Endothelial cell of umbilical vein (primary cell): ENCODE measurements at regions not wholly inside any gene's neighbourhood (a gene's known extent, or its start where the extent isn't known, plus 50 kb on each side); places are given as distances from the start of the nearest gene placed in this dataset.

ENCODE experiments used
- EZH2 ChIP-seq: IDR thresholded peaks from 2 replicates; pipeline ENCODE4 v1.6.1; 2012; ENCODE audit warnings: borderline replicate concordance, low read depth, mild to moderate bottlenecking, moderate library complexity, low read length, inconsistent platforms; ENCODE audit not compliant: severe bottlenecking
- TF ChIP-seq, protein P1 (sequence below): IDR thresholded peaks from 2 replicates; pipeline ENCODE4 v1.6.1; 2011; ENCODE audit not compliant: insufficient read depth, insufficient read length
- TF ChIP-seq, protein P2 (sequence below), 2 donors: IDR thresholded peaks; 1 replicate in 1 of 2; 2 replicates in 1 of 2; pipeline ENCODE4 v1.5.1; 2011; ENCODE audit warnings: low read length in 2 of 2, mild to moderate bottlenecking in 2 of 2, moderate library complexity in 2 of 2, control low read depth in 1 of 2, inconsistent platforms in 1 of 2, low read depth in 1 of 2; ENCODE audit not compliant: insufficient read depth in 1 of 2; ENCODE audit errors: extremely low read depth in 1 of 2

DNA sequence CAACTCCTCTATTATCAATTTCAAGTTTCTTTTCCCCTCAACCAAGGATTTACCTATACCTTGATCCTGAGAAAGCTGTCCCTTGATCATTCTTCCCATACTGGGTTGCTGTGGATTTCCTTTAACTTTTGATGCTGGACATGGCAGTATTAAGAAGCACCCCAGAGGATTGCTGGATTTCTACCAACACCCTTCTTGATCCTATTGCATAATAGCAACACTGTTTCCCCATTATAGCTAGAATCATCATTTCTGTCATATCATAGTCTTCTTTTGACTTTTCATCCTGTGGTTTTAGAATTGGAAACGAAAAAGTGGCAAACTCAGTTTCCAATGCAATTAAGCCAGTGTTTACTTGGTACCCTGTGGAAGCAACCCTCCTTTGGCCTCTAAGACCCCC, 154.9 kb downstream of the ARRDC3 start:
- TF ChIP-seq EZH2: no peak
- TF ChIP-seq, protein P1, sequence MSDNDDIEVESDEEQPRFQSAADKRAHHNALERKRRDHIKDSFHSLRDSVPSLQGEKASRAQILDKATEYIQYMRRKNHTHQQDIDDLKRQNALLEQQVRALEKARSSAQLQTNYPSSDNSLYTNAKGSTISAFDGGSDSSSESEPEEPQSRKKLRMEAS: no peak
- TF ChIP-seq, protein P2, sequence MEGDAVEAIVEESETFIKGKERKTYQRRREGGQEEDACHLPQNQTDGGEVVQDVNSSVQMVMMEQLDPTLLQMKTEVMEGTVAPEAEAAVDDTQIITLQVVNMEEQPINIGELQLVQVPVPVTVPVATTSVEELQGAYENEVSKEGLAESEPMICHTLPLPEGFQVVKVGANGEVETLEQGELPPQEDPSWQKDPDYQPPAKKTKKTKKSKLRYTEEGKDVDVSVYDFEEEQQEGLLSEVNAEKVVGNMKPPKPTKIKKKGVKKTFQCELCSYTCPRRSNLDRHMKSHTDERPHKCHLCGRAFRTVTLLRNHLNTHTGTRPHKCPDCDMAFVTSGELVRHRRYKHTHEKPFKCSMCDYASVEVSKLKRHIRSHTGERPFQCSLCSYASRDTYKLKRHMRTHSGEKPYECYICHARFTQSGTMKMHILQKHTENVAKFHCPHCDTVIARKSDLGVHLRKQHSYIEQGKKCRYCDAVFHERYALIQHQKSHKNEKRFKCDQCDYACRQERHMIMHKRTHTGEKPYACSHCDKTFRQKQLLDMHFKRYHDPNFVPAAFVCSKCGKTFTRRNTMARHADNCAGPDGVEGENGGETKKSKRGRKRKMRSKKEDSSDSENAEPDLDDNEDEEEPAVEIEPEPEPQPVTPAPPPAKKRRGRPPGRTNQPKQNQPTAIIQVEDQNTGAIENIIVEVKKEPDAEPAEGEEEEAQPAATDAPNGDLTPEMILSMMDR (IDR thresholded peaks at IDR 0.05; ENCODE audit: extremely low read depth in 1 of 2, insufficient read depth in 1 of 2, low read depth in 1 of 2, low read length in 2 of 2): no peak
